ENCODE measurements at regions not wholly inside any gene's neighbourhood (a gene's known extent, or its start where the extent isn't known, plus 50 kb on each side); places are given as distances from the start of the nearest gene placed in this dataset.
"Not testable (repeated sequence)": the region's sequence is repeated elsewhere in the genome, so short reads cannot be mapped to it uniquely, and the experiment has no call there.

GRCh38 chr9:75238311-75238976, 150.1 kb downstream of the OSTF1 start:
- DNase-seq (ENCODE audit: low read depth): no peak
- TF ChIP-seq CTCF (conservative IDR thresholded peaks at IDR 0.05; ENCODE audit: low read depth, low read length): peak; percentile 52

GRCh38 chr9:75239176-75239575, 150.9 kb downstream of the OSTF1 start:
- H3K4me3 ChIP-seq (ENCODE audit: low read length): no peak overlapping the region
- no peak for TF ChIP-seq CTCF (conservative IDR thresholded peaks at IDR 0.05; ENCODE audit: low read depth, low read length)
- no peak for DNase-seq (ENCODE audit: low read depth)

More at GRCh38 chr9:75238311-75238976, 150.1 kb downstream of the OSTF1 start:
- no peak overlapping the region for H3K4me3 ChIP-seq (ENCODE audit: low read length)

GRCh38 chr9:75242426-75242825, 154.1 kb downstream of the OSTF1 start:
- DNase-seq (ENCODE audit: low read depth): no peak
- TF ChIP-seq CTCF (conservative IDR thresholded peaks at IDR 0.05; ENCODE audit: low read depth, low read length): no peak
- H3K4me3 ChIP-seq (ENCODE audit: low read length): no peak overlapping the region

GRCh38 chr9:75246949-75247348, 158.6 kb downstream of the OSTF1 start:
- DNase-seq (ENCODE audit: low read depth): no peak
- no peak for TF ChIP-seq CTCF (conservative IDR thresholded peaks at IDR 0.05; ENCODE audit: low read depth, low read length)
- H3K4me3 ChIP-seq (ENCODE audit: low read length): no peak overlapping the region

GRCh38 chr9:75265525-75265972, 177.2 kb downstream of the OSTF1 start:
- peak; percentile 85 for TF ChIP-seq CTCF (conservative IDR thresholded peaks at IDR 0.05; ENCODE audit: low read depth, low read length)
- no peak overlapping the region for H3K4me3 ChIP-seq (ENCODE audit: low read length)
- DNase-seq (ENCODE audit: low read depth): peak; percentile 4

GRCh38 chr9:75269197-75269596, 180.9 kb downstream of the OSTF1 start:
- H3K4me3 ChIP-seq (ENCODE audit: low read length): no peak overlapping the region
- DNase-seq (ENCODE audit: low read depth): no peak
- no peak for TF ChIP-seq CTCF (conservative IDR thresholded peaks at IDR 0.05; ENCODE audit: low read depth, low read length)

- H3K4me3 ChIP-seq (ENCODE audit: low read length); DNase-seq (ENCODE audit: low read depth): not testable (repeated sequence)
Measured at GRCh38 chr9:75273055-75273454, 184.7 kb downstream of the OSTF1 start.
